Uterus (tissue), 2 donors: ENCODE measurements at regions not wholly inside any gene's neighbourhood (a gene's known extent, or its start where the extent isn't known, plus 50 kb on each side); places are given as distances from the start of the nearest gene placed in this dataset.

Source experiments
- POLR2A ChIP-seq, 2 donors: fragments of 450-650 bp; IDR thresholded peaks; one replicate each; pipeline ENCODE4 v1.6.1; 2016; ENCODE audit warnings: antibody characterized with exemption in 2 of 2, mild to moderate bottlenecking in 1 of 2, moderate library complexity in 1 of 2
- TF ChIP-seq, protein P1 (sequence below), 4 experiments: fragments of 200-600 bp in 2 of 4; fragments of 450-650 bp in 2 of 4; sonication (generic) in 2 of 4; IDR thresholded peaks; one replicate each; pipeline ENCODE4 v1.5.1; 2016 to 2019; ENCODE audit warnings: antibody characterized with exemption in 4 of 4, mild to moderate bottlenecking in 2 of 4, moderate library complexity in 1 of 4

GRCh38 chr14:89486961-89487360, 69.9 kb upstream of the FOXN3 start:
- TF ChIP-seq, protein P1, sequence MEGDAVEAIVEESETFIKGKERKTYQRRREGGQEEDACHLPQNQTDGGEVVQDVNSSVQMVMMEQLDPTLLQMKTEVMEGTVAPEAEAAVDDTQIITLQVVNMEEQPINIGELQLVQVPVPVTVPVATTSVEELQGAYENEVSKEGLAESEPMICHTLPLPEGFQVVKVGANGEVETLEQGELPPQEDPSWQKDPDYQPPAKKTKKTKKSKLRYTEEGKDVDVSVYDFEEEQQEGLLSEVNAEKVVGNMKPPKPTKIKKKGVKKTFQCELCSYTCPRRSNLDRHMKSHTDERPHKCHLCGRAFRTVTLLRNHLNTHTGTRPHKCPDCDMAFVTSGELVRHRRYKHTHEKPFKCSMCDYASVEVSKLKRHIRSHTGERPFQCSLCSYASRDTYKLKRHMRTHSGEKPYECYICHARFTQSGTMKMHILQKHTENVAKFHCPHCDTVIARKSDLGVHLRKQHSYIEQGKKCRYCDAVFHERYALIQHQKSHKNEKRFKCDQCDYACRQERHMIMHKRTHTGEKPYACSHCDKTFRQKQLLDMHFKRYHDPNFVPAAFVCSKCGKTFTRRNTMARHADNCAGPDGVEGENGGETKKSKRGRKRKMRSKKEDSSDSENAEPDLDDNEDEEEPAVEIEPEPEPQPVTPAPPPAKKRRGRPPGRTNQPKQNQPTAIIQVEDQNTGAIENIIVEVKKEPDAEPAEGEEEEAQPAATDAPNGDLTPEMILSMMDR (IDR thresholded peaks at IDR 0.05), result no peak
- TF ChIP-seq POLR2A (IDR thresholded peaks at IDR 0.05), result no peak
